ENCODE measurements at regions not wholly inside any gene's neighbourhood (a gene's known extent, or its start where the extent isn't known, plus 50 kb on each side); places are given as distances from the start of the nearest gene placed in this dataset.

GRCh38 chr5:179438011-179438441, 92.8 kb upstream of the ADAMTS2 start:
- TF ChIP-seq CTCF (IDR thresholded peaks at IDR 0.05) (no peak), POLR2A (IDR thresholded peaks at IDR 0.05) (no peak)
